ENCODE measurements at regions not wholly inside any gene's neighbourhood (a gene's known extent, or its start where the extent isn't known, plus 50 kb on each side); places are given as distances from the start of the nearest gene placed in this dataset.

- DNase-seq (ENCODE audit: low read depth in 2 of 2): no peak
Measured at GRCh38 chr5:6914347-6914746, 201.1 kb downstream of the TENT4A start.

DNA sequence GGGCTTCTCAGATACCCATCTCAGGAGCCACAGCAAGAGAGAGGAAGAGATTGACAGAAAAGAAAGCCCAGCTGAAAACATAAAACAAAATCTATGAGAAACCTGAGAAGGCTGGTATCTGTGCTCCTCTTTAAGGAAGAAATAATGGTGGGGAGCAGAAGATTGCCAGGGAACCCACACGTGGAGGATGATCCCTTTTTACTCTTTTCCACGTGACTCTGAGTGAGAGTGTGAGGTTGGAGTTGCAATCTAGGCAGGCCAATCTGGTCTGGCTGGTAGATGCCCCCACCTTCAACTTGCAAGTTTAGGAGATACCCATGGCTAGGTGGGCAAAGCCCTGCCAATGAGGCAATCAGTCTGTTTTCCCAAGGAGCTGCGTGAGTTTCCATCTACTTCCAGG, 202.3 kb downstream of the TENT4A start:
- DNase-seq (ENCODE audit: low read depth in 2 of 2): no peak

- no peak for DNase-seq (ENCODE audit: low read depth in 2 of 2)
Measured at GRCh38 chr5:6918255-6918654, 205.0 kb downstream of the TENT4A start.

DNA sequence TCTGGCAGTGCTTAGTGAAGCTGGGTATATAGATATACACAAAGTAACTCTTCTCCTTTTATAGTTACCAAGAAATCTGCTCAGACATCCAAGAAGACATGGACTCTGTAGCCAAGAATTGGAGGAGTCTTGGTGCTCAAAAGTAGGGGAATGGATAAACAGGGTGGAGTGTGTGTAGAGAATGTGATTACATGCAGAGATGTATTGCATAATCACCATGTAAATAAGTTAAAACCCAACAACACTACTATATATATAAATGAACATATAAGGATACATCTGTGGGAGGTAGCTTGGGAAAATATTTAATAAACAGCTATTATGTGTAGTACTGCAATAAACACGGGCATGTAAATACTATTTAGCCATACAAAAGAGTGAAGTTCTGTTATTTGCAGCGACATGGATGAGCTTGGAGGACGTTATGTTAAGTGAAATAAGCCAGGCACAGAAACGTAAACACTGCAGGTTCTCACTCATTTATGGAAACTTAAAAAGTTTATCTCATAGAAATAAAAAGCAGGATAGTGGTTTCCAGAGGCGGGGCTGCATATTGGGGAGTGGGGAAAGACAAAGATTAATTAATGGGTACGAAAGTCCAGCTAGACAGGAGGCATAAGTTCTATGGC, 207.5 kb downstream of the TENT4A start:
- DNase-seq (ENCODE audit: low read depth in 2 of 2): no peak

GRCh38 chr5:6926491-6927038, 213.3 kb downstream of the TENT4A start:
- DNase-seq (ENCODE audit: low read depth in 2 of 2): no peak

- DNase-seq (ENCODE audit: low read depth in 2 of 2): no peak
Measured at GRCh38 chr5:6936031-6936430, 222.8 kb downstream of the TENT4A start.

GRCh38 chr5:6937677-6938076, 224.4 kb downstream of the TENT4A start:
- DNase-seq (ENCODE audit: low read depth in 2 of 2): no peak

DNA sequence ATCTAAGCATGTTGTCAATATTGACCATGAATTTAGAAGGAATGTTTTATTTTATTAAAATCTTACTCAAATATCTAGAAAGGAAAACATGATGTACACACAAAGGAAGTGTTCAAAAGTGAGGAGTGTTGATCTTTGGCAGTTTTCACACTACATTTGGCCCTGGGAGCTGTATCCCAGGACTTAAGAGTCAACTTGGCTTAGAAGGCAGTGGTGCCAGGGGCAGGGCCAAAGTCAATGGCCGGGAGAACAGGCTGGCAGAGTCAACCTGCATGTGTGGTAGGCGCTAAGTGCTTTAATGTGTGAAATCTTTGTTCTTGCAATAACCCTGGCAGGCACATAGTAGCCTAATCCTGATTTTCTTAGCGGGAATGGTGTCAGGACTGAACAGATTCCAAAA, 228.4 kb downstream of the TENT4A start:
- no peak for DNase-seq (ENCODE audit: low read depth in 2 of 2)

DNA sequence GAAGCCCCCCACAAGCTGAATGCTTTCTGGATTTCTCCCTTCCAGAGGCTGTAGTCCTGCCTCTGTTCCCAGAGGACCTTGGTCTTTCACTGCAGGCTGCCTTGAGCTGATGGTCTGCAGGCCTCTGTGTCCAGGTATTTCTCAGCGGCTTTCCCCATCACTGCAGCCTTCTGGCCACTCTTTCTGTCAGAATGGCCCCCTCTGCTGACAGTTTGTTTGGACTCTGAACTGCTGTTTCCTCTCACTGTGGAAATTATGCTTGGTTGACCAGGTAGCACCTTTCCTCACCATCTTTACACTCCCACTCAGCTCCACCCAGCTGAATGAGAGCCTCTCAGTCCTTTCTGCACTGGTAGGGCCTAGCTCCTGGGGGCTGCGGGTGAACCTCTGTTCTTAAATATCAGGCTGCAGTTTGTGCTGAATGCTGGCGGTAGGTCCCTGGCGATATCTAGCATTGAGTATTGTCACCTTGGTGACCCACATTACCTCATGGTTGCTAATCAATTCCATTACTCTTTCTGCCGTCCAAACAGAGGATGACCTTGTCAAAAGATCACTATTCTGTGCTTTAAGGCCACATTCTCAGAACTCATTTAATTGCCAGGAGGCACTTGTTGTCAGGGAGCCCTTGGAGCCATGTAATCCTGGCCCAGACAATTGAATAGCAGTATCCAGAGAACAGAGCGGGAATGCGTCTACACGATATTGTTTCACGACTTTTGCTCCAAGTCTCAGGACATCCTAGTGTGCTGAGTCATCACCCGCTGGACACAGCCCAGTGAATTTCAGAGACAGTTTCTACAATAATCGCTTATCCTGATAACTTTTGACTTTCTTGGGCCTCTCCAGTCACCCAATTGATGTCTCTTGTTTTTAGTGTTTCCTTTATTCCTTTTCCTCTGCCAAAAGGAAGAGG, 230.2 kb downstream of the TENT4A start:
- no peak for DNase-seq (ENCODE audit: low read depth in 2 of 2)

DNA sequence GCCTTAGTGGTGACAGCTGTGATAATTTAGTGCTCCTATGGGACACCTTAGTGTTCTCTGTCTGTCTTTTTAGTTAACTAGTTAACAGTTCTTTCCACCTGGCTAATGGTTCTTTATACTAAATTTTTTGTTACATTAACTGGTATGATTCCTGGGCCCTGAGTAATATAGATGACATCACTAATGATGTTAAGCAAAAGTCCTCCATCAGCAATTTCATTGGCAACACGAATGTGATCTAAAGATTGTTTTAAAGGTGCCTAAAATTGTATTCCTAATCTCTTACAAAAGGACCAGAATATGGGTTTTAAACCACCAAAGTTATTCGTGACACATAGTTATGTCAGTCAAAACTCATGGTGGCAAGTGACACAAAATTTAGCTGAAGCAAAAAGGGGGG, 235.3 kb downstream of the TENT4A start:
- no peak for DNase-seq (ENCODE audit: low read depth in 2 of 2)

- no peak for DNase-seq (ENCODE audit: low read depth in 2 of 2)
Measured at GRCh38 chr5:6949230-6949629, 236.0 kb downstream of the TENT4A start.

GRCh38 chr5:6950250-6950649, 237.0 kb downstream of the TENT4A start:
- no peak for DNase-seq (ENCODE audit: low read depth in 2 of 2)

- no peak for DNase-seq (ENCODE audit: low read depth in 2 of 2)
Measured at GRCh38 chr5:6950860-6951259, 237.6 kb downstream of the TENT4A start.

DNA sequence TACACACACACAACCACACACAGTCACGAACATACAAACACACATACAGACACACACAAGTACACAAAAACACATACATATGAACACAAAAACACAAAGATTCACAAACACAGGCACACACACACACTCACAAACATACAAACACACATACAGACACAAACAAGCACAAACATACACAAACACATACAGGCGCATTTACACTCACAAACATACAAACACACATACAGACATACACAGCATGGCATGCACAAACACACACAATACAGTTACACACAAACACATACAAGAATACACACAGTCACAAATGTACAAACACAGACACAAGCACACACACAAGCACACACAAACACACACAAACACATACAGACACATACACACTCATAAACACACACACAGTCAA, 247.9 kb downstream of the TENT4A start:
- DNase-seq (ENCODE audit: low read depth in 2 of 2): no peak

GRCh38 chr5:6961837-6962635, 248.8 kb downstream of the TENT4A start:
- no peak for DNase-seq (ENCODE audit: low read depth in 2 of 2)

- DNase-seq (ENCODE audit: low read depth in 2 of 2): no peak
Measured at GRCh38 chr5:6976971-6977370, 263.7 kb downstream of the TENT4A start.

GRCh38 chr5:6979061-6979460, 265.8 kb downstream of the TENT4A start:
- DNase-seq (ENCODE audit: low read depth in 2 of 2): no peak

GRCh38 chr5:6989230-6989629, 276.0 kb downstream of the TENT4A start:
- DNase-seq (ENCODE audit: low read depth in 2 of 2): no peak

GRCh38 chr5:6994097-6994496, 280.9 kb downstream of the TENT4A start:
- no peak for DNase-seq (ENCODE audit: low read depth in 2 of 2)

DNA sequence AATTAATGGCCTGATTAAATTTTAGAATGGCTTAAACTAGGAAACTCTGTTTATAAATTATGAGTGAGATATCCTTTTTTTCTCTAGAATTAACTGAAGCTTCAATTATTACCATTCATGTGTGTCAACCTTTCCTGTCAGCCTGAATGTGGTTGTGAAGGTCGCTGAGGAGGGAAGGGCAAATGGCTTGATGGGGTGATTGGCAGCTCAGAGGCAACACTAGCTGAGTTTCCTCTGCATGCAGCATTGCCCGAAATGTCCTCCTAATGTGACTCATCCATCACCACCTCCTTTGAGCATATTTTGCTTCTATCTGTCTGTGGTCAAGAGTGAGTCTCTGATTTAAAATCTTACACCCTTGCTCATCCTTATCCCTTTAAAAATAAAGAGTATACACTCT, 281.9 kb downstream of the TENT4A start:
- no peak for DNase-seq (ENCODE audit: low read depth in 2 of 2)

GRCh38 chr5:7000310-7000709, 287.1 kb downstream of the TENT4A start:
- DNase-seq (ENCODE audit: low read depth in 2 of 2): no peak

DNA sequence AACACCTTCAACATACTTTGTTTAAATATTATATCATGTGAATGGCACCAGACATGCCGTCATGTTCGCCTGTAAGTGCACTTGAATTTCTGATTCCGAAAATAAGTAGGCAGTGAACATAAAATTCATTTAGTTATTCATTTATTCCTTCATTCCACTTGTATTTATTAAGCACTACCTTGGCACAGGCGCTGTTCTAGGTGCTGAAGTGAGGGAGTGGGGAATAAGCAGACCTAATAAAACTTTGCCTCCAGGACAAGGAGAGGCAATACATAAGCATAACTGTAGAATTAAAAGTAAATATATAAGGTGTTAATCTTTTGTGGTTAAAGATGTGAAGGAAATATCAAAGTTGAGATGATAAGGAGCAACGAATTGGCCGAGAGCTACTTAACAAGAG, 297.4 kb downstream of the TENT4A start:
- DNase-seq (ENCODE audit: low read depth in 2 of 2): no peak
